SK-N-SH treated with all-trans-retinoic acid at 6 μM for 48 hours (cell line): ENCODE measurements at regions not wholly inside any gene's neighbourhood (a gene's known extent, or its start where the extent isn't known, plus 50 kb on each side); places are given as distances from the start of the nearest gene placed in this dataset.

Experiments used
- ATAC-seq: fragments of 200-7000 bp; cut with Tn5 transposase; 3 replicates; pipeline ENCODE4 v1.9.1; 2020; ENCODE audit warnings: mild to moderate bottlenecking, moderate library complexity
- ARNTL ChIP-seq: fragments of 450-650 bp; formaldehyde crosslinking; IDR thresholded peaks from 2 replicates; pipeline ENCODE4 v1.5.0; 2020; ENCODE audit warnings: low read depth, mild to moderate bottlenecking, moderate library complexity, borderline replicate concordance
- BACH2 ChIP-seq: fragments of 250-450 bp; sonication (Bioruptor Pico); IDR thresholded peaks from 2 replicates; pipeline ENCODE4 v1.9.0; 2021; ENCODE audit warnings: mild to moderate bottlenecking, borderline replicate concordance
- CSDC2 ChIP-seq: fragments of 250-450 bp; sonication (Bioruptor Pico); IDR thresholded peaks from 2 replicates; pipeline ENCODE4 v1.5.0; 2020; ENCODE audit warnings: mild to moderate bottlenecking, moderate library complexity
- GLIS3 ChIP-seq: fragments of 250-450 bp; sonication (Bioruptor Pico); IDR thresholded peaks from 2 replicates; pipeline ENCODE4 v1.5.0; 2020; ENCODE audit warnings: mild to moderate bottlenecking, moderate library complexity
- ISL1 ChIP-seq: fragments of 250-450 bp; sonication (Bioruptor Pico); IDR thresholded peaks from 2 replicates; pipeline ENCODE4 v2.1.2; 2022; ENCODE audit warnings: mild to moderate bottlenecking, moderate library complexity
- PPARA ChIP-seq: fragments of 250-450 bp; sonication (Bioruptor Pico); IDR thresholded peaks from 2 replicates; pipeline ENCODE4 v1.5.0; 2020; ENCODE audit warnings: mild to moderate bottlenecking, borderline replicate concordance
- RARB ChIP-seq: fragments of 250-450 bp; sonication (Bioruptor Pico); IDR thresholded peaks from 2 replicates; pipeline ENCODE4 v1.8.0; 2021; ENCODE audit warnings: mild to moderate bottlenecking, moderate library complexity
- SNAI2 ChIP-seq: fragments of 250-450 bp; sonication (Bioruptor Pico); IDR thresholded peaks from 2 replicates; pipeline ENCODE4 v1.5.0; 2020; ENCODE audit warnings: mild to moderate bottlenecking, moderate library complexity
- TCF4 ChIP-seq: fragments of 250-450 bp; sonication (Bioruptor Pico); IDR thresholded peaks from 2 replicates; pipeline ENCODE4 v1.8.0; 2021; ENCODE audit warnings: mild to moderate bottlenecking, moderate library complexity, borderline replicate concordance
- TOX ChIP-seq: fragments of 250-450 bp; sonication (Bioruptor Pico); IDR thresholded peaks from 2 replicates; pipeline ENCODE4 v1.8.0; 2021; ENCODE audit warnings: mild to moderate bottlenecking, moderate library complexity, borderline replicate concordance
- ZC3H10 ChIP-seq: fragments of 250-450 bp; sonication (Bioruptor Pico); IDR thresholded peaks from 2 replicates; pipeline ENCODE4 v1.5.1; 2021; ENCODE audit warnings: mild to moderate bottlenecking, moderate library complexity
- ZFP3 ChIP-seq: fragments of 250-450 bp; sonication (Bioruptor Pico); IDR thresholded peaks from 2 replicates; pipeline ENCODE4 v1.5.0; 2020; ENCODE audit warnings: mild to moderate bottlenecking, moderate library complexity
- ZFP30 ChIP-seq: fragments of 450-650 bp; formaldehyde crosslinking; IDR thresholded peaks from 2 replicates; pipeline ENCODE4 v1.5.0; 2022; ENCODE audit warnings: mild to moderate bottlenecking, moderate library complexity
- ZNF565 ChIP-seq: fragments of 450-650 bp; formaldehyde crosslinking; conservative IDR thresholded peaks from 2 replicates; pipeline ENCODE4 v1.5.0; 2020; ENCODE audit warnings: low read depth, mild to moderate bottlenecking, moderate library complexity
- ZNF70 ChIP-seq: fragments of 450-650 bp; formaldehyde crosslinking; IDR thresholded peaks from 2 replicates; pipeline ENCODE4 v1.5.0; 2020; ENCODE audit warnings: mild to moderate bottlenecking, moderate library complexity
- ZNF8 ChIP-seq: fragments of 450-650 bp; formaldehyde crosslinking; IDR thresholded peaks from 2 replicates; pipeline ENCODE4 v1.5.0; 2020; ENCODE audit warnings: mild to moderate bottlenecking, moderate library complexity
- TF ChIP-seq, protein P1 (sequence below): fragments of 250-450 bp; sonication (Bioruptor Pico); IDR thresholded peaks from 2 replicates; pipeline ENCODE4 v1.5.0; 2020; ENCODE audit warnings: mild to moderate bottlenecking, moderate library complexity
- TF ChIP-seq, protein P2 (sequence below): fragments of 250-450 bp; sonication (Bioruptor Pico); IDR thresholded peaks from 2 replicates; pipeline ENCODE4 v1.8.0; 2021; ENCODE audit warnings: low read depth, mild to moderate bottlenecking, moderate library complexity, borderline replicate concordance
- TF ChIP-seq, protein P3 (sequence below): fragments of 250-450 bp; sonication (Bioruptor Pico); IDR thresholded peaks from 2 replicates; pipeline ENCODE4 v1.5.1; 2021; ENCODE audit warnings: mild to moderate bottlenecking, moderate library complexity
- TF ChIP-seq, protein P4 (sequence below): fragments of 250-450 bp; sonication (Bioruptor Pico); IDR thresholded peaks from 2 replicates; pipeline ENCODE4 v1.5.1; 2020; ENCODE audit warnings: low read depth, mild to moderate bottlenecking, moderate library complexity

DNA sequence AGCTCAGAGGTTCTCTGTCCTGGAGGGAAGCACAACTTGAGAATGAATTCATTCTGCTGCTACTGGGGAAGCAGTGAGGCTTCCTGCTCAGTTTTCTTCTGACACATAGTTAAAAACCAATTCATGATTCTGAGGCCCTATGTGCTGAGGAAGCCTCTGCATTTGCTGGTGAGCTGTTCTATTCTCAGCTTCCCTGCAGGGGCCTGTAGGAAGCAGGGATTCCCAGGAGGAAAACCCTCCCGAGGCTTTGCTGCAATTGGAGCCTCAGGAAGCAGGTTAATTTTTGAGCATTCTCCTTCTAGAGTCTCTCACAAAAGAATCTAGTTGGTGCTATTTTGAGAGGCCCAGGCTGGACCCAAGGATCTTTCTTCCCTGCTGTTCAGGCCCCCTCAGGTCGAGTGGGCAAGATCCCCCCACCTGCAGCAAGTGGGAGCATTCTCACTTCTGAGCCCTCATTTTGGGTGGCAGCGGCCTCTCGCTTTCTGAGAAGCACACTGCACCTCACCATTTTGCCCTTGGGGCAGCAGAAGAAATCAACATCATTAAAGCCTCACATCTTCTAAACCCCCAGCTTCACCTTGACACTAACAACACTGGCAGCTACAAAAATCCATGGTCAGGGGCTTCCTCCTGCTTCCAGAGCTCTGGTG, 197.5 kb upstream of the TSC22D2 start:
- TF ChIP-seq ZNF8 (no peak), RARB (CRISPR knock-in tag) (no peak), BACH2 (CRISPR knock-in tag) (no peak), ZFP3 (CRISPR knock-in tag) (no peak), ZFP30 (CRISPR knock-in tag) (no peak), TOX (CRISPR knock-in tag) (no peak), ISL1 (no peak), CSDC2 (CRISPR knock-in tag) (no peak), TCF4 (CRISPR knock-in tag) (no peak), SNAI2 (CRISPR knock-in tag) (no peak), ZNF70 (CRISPR knock-in tag) (no peak)
- TF ChIP-seq, protein P1, sequence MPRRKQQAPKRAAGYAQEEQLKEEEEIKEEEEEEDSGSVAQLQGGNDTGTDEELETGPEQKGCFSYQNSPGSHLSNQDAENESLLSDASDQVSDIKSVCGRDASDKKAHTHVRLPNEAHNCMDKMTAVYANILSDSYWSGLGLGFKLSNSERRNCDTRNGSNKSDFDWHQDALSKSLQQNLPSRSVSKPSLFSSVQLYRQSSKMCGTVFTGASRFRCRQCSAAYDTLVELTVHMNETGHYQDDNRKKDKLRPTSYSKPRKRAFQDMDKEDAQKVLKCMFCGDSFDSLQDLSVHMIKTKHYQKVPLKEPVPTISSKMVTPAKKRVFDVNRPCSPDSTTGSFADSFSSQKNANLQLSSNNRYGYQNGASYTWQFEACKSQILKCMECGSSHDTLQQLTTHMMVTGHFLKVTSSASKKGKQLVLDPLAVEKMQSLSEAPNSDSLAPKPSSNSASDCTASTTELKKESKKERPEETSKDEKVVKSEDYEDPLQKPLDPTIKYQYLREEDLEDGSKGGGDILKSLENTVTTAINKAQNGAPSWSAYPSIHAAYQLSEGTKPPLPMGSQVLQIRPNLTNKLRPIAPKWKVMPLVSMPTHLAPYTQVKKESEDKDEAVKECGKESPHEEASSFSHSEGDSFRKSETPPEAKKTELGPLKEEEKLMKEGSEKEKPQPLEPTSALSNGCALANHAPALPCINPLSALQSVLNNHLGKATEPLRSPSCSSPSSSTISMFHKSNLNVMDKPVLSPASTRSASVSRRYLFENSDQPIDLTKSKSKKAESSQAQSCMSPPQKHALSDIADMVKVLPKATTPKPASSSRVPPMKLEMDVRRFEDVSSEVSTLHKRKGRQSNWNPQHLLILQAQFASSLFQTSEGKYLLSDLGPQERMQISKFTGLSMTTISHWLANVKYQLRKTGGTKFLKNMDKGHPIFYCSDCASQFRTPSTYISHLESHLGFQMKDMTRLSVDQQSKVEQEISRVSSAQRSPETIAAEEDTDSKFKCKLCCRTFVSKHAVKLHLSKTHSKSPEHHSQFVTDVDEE (CRISPR knock-in tag) = no peak
- TF ChIP-seq, protein P2, sequence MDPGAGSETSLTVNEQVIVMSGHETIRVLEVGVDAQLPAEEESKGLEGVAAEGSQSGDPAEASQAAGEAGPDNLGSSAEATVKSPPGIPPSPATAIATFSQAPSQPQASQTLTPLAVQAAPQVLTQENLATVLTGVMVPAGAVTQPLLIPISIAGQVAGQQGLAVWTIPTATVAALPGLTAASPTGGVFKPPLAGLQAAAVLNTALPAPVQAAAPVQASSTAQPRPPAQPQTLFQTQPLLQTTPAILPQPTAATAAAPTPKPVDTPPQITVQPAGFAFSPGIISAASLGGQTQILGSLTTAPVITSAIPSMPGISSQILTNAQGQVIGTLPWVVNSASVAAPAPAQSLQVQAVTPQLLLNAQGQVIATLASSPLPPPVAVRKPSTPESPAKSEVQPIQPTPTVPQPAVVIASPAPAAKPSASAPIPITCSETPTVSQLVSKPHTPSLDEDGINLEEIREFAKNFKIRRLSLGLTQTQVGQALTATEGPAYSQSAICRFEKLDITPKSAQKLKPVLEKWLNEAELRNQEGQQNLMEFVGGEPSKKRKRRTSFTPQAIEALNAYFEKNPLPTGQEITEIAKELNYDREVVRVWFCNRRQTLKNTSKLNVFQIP (CRISPR knock-in tag) = no peak
- TF ChIP-seq, protein P3, sequence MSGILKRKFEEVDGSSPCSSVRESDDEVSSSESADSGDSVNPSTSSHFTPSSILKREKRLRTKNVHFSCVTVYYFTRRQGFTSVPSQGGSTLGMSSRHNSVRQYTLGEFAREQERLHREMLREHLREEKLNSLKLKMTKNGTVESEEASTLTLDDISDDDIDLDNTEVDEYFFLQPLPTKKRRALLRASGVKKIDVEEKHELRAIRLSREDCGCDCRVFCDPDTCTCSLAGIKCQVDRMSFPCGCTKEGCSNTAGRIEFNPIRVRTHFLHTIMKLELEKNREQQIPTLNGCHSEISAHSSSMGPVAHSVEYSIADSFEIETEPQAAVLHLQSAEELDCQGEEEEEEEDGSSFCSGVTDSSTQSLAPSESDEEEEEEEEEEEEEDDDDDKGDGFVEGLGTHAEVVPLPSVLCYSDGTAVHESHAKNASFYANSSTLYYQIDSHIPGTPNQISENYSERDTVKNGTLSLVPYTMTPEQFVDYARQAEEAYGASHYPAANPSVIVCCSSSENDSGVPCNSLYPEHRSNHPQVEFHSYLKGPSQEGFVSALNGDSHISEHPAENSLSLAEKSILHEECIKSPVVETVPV (CRISPR knock-in tag) = no peak
- no peak for ATAC-seq

DNA sequence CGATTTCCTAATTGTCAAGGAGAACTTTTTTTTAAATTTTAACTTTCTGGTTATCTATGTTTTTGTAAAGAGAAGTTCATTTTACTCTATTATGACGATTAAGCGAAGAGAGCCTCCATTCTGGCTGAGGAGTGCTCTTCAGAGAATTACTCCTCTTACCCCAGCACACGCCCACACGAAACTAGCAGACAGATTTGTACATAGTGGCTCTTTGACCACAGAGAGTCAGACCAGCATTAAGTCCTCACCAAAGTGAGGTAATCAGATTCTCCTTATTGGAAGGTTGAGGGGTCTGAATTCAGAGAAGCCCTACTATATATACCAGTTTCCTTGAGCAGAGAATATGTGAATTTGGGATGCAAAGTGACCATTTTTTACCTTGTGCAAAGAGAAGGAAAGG, 204.8 kb upstream of the TSC22D2 start:
- TF ChIP-seq GLIS3 (CRISPR knock-in tag) (no peak), ZNF8 (no peak), ARNTL (CRISPR knock-in tag) (no peak), CSDC2 (CRISPR knock-in tag) (no peak), ZFP30 (CRISPR knock-in tag) (no peak), BACH2 (CRISPR knock-in tag) (no peak), ZC3H10 (CRISPR knock-in tag) (no peak), PPARA (CRISPR knock-in tag) (no peak), SNAI2 (CRISPR knock-in tag) (no peak), ZNF565 (CRISPR knock-in tag) (no peak)
- TF ChIP-seq, protein P4, sequence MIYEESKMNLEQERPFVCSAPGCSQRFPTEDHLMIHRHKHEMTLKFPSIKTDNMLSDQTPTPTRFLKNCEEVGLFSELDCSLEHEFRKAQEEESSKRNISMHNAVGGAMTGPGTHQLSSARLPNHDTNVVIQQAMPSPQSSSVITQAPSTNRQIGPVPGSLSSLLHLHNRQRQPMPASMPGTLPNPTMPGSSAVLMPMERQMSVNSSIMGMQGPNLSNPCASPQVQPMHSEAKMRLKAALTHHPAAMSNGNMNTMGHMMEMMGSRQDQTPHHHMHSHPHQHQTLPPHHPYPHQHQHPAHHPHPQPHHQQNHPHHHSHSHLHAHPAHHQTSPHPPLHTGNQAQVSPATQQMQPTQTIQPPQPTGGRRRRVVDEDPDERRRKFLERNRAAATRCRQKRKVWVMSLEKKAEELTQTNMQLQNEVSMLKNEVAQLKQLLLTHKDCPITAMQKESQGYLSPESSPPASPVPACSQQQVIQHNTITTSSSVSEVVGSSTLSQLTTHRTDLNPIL (CRISPR knock-in tag) = no peak
- TF ChIP-seq, protein P3 (CRISPR knock-in tag) = no peak
- no peak for ATAC-seq

DNA sequence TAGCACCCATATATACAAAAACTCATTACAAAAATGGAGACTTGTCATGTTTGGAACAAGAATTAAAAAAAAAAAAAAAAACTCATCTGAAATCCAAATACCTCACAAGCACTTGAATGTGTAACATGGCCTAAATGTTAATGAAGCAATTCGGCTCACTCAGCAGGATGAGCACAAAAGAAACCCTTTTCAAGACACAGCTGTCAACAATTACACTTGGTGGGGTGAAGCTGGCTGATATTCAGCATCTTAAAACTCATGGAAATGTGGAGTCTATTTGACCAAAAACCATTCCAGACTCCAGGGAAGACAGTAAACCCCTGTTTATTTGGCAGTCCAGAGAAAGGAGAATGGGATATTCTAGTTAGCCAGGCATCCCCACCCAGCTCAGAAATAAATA, 205.4 kb upstream of the TSC22D2 start:
- TF ChIP-seq, protein P4 (CRISPR knock-in tag) = no peak
- no peak for TF ChIP-seq TOX (CRISPR knock-in tag)
- TF ChIP-seq, protein P1 (CRISPR knock-in tag) = no peak
- no peak for TF ChIP-seq CSDC2 (CRISPR knock-in tag)
- TF ChIP-seq TCF4 (CRISPR knock-in tag) = no peak
- TF ChIP-seq ZFP3 (CRISPR knock-in tag) = no peak
- TF ChIP-seq GLIS3 (CRISPR knock-in tag) = no peak
- TF ChIP-seq ZNF70 (CRISPR knock-in tag) = no peak
- no peak for TF ChIP-seq ZFP30 (CRISPR knock-in tag)
- TF ChIP-seq ISL1 = no peak
- no peak for ATAC-seq
